RWPE1 (cell line): ENCODE measurements at regions not wholly inside any gene's neighbourhood (a gene's known extent, or its start where the extent isn't known, plus 50 kb on each side); places are given as distances from the start of the nearest gene placed in this dataset.

ENCODE experiments used
- CTCF ChIA-PET: fragments of 350-600 bp; sonication (Branson Sonifier 250); formaldehyde crosslinking; extraction: SDS; loops from one replicate; lab custom pipeline; 2021; lab: Yijun Ruan, JAX
- POLR2A ChIA-PET: fragments of 400-600 bp; formaldehyde crosslinking; extraction: SDS; loops from one replicate; lab custom pipeline; 2020; ENCODE audit warnings: antibody characterized with exemption; ENCODE audit not compliant: low non-redundant PET; lab: Yijun Ruan, JAX
- DNase-seq: peaks from one replicate; pipeline ENCODE4 v3.0.0; 2012; ENCODE audit warnings: low spot score
- H3K27ac ChIP-seq: fragments of 450-650 bp; 2 replicates; pipeline ENCODE4 v1.5.1; 2017
- TF ChIP-seq, protein P1 (sequence below): fragments of 450-650 bp; conservative IDR thresholded peaks from 2 replicates; pipeline ENCODE4 v1.5.1; 2017; ENCODE audit warnings: low read depth, mild to moderate bottlenecking

DNA sequence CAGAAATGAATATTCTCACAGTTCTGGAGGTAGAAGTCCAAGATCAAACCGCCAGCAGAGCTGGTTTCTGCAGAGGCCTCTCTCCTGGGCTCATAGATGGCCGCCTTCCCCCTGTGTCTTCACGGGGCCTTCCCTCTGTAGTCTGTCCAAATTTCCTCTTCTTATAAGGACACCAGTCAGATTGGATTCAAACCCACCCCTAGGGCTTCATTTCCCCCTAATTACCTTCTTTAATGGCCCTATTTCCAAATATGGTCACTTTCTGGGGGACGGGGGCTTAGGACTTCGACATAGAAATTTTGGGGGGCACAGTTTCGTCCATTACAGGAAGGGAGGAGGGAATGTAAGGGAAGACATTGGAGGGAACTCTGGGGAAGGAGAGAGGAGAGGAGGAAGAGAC lies 132.6 kb downstream of the DDX1 start:
- ChIA-PET CTCF (no interaction called here), POLR2A (no interaction called here)
- TF ChIP-seq, protein P1, sequence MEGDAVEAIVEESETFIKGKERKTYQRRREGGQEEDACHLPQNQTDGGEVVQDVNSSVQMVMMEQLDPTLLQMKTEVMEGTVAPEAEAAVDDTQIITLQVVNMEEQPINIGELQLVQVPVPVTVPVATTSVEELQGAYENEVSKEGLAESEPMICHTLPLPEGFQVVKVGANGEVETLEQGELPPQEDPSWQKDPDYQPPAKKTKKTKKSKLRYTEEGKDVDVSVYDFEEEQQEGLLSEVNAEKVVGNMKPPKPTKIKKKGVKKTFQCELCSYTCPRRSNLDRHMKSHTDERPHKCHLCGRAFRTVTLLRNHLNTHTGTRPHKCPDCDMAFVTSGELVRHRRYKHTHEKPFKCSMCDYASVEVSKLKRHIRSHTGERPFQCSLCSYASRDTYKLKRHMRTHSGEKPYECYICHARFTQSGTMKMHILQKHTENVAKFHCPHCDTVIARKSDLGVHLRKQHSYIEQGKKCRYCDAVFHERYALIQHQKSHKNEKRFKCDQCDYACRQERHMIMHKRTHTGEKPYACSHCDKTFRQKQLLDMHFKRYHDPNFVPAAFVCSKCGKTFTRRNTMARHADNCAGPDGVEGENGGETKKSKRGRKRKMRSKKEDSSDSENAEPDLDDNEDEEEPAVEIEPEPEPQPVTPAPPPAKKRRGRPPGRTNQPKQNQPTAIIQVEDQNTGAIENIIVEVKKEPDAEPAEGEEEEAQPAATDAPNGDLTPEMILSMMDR = no peak
- H3K27ac ChIP-seq = no peak overlapping the region
- no peak for DNase-seq

DNA sequence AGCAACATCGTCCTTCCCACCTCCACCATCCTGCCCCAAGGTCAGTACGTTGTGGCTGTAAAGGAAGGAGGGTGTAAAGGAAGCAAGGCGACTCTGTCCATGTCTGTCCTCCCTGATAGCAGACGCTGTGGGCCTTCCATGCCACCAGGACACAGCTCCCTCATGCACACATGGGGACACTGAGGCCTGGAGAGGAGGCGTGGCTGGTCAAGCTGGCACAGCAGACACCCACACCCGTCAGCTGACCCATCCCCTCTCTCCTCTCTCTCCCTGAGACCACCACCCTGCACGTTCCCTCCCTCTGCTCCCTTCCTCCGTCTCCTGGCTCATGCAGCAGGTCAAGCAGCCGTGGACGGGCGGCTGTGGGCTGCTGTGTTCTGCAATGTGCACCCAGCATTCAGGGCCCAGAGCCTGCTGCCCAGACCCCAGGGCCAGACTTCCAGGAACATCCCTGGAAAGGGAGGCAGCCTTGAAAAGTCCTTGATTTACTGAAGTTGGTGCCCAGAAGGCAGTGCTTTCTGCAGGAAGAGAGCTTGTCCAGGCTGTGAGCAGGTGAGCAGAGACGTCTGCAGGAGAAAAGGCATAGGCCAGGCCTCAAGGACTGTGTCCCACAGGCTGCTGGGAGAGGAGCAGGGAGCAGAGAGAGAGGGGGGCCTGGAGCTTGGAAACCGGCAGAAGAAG lies 133.6 kb downstream of the DDX1 start:
- POLR2A ChIA-PET = interaction anchor here (0.5 kb wide), 1 partner anchor 1479 kb away, joined by 6 read pairs; no protein-coding TSS in a partner anchor
- CTCF ChIA-PET = no interaction called here
- DNase-seq = no peak
- TF ChIP-seq, protein P1 = no peak
- no peak overlapping the region for H3K27ac ChIP-seq

DNA sequence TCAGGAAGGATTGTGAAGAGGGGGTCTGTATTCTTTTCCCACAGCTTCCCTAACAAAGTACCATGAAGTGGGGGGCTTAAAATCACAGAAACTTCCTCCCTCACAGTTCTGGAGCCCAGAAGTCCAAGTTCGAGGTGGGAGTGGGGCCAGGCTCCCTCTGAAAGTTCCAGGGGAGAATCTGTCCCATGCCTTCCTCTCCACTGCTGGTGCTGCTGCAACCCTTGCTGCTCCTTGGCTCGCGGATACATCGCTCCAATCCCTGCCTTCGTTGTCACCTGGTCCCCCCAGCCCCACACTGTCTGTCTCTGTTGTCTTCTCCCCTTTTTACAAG lies 134.1 kb downstream of the DDX1 start:
- H3K27ac ChIP-seq = no peak overlapping the region
- CTCF ChIA-PET = interaction anchor here (0.6 kb wide), 1 partner anchor 11 kb away, joined by 6 read pairs; no protein-coding TSS in a partner anchor
- POLR2A ChIA-PET = interaction anchor here (0.5 kb wide), 1 partner anchor 1478 kb away, joined by 6 read pairs; no protein-coding TSS in a partner anchor
- DNase-seq = no peak
- TF ChIP-seq, protein P1 = no peak

DNA sequence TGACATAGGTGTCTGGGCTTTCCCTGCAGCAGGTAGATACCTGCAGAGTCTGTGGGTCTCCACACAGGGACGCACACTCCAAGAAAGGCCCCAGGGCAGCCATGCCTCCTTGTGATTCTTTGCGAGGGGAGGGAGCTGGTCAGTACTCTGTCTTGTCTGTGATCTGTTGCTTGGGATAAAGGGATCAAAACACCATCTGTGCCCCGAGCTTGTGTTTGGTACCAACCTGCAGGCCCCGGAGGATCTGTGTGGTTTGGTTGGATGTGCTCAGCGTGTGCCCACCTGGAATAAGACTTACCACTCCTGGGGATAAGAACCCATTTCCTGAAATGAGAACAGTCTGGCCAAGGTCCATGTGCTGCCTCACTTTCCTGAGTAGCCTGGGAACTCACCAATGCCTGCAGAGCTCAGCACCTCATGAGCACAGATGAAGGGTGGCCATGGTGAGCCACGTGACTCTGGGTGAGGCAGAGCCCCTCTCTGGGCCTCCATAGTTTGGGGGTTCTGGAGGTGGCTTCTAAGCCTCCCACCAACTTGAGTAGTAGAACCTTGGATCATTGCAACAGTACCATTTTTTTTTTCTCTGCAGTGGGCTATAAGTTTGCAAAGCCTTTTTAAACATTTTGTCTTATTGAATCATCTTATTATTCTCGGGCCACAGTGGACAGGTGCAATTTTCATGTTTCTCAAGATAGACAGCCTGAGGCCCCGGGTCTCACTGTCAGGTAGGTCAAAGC lies 134.8 kb downstream of the DDX1 start:
- ChIA-PET POLR2A (no interaction called here), CTCF (interaction anchor here (0.6 to 0.7 kb wide), 2 partner anchors 10 to 29 kb away, joined by 3 to 6 read pairs; no protein-coding TSS in a partner anchor)
- TF ChIP-seq, protein P1 = no peak
- no peak for DNase-seq
- no peak overlapping the region for H3K27ac ChIP-seq

DNA sequence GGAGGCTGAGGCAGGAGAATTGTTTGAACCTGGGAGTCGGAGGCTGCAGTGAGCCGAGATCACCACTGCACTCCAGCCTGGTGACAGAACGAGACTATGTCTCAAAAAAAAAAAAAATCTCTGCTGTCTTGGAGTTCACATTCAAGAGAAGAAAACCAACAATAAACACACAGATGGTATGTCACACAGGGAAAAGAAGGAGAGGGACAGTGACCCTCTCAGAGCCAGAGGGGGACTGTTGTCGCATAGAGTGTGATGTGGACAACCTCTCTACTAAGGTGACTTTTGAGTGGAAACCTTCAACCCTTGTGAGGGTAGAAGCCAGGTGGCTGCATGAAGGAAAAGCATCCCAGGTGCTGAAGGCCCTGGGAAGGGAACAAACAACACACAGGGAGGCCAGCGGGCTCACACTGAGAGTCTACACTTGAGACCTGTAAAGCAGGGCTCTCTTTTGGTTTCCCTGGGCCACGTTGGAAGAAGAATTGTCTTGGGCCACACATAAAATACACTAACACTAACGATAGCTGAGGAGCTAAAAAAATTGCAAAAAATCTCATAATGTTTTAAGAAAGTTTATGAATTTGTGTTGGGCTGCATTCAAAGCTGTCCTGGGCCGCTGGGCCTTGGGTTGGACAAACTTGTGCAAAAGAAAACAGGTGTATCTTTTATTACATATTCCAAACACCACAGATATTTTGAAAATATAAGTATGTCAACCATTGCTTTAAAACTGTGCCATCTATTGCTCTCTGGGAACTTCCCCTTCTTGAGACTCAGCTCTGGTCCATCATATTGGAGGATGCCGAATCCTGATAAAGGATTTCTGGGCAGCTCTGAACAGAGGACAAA lies 136.0 kb downstream of the DDX1 start:
- POLR2A ChIA-PET = no interaction called here
- TF ChIP-seq, protein P1 = no peak
- CTCF ChIA-PET = interaction anchor here (0.7 kb wide), 1 partner anchor 28 kb away, joined by 3 read pairs; no protein-coding TSS in a partner anchor
- H3K27ac ChIP-seq = no peak overlapping the region
- DNase-seq = no peak
